Right kidney (tissue), 1 donor: ENCODE measurements at regions not wholly inside any gene's neighbourhood (a gene's known extent, or its start where the extent isn't known, plus 50 kb on each side); places are given as distances from the start of the nearest gene placed in this dataset.
"Not testable (repeated sequence)": the region's sequence is repeated elsewhere in the genome, so short reads cannot be mapped to it uniquely, and the experiment has no call there.

ENCODE experiments used
- DNase-seq: peaks from one replicate; pipeline ENCODE4 v3.0.0-alpha.2; 2016

- no peak for DNase-seq
These were observed 775.7 kb upstream of the SPRY2 start for GRCh38 chr13:81116461-81117282.

- DNase-seq = no peak
These were observed 768.1 kb upstream of the SPRY2 start for GRCh38 chr13:81109026-81109425.

GRCh38 chr13:81106348-81106747 lies 765.4 kb upstream of the SPRY2 start:
- DNase-seq = no peak

- DNase-seq = no peak
These were observed 763.2 kb upstream of the SPRY2 start for GRCh38 chr13:81104035-81104715.

- DNase-seq = not testable (repeated sequence)
These were observed 761.1 kb upstream of the SPRY2 start for GRCh38 chr13:81102066-81102465.

- no peak for DNase-seq
These were observed 748.6 kb upstream of the SPRY2 start for GRCh38 chr13:81089371-81090157.

GRCh38 chr13:81080911-81081454 lies 740.1 kb upstream of the SPRY2 start:
- no peak for DNase-seq

- no peak for DNase-seq
These were observed 737.1 kb upstream of the SPRY2 start for GRCh38 chr13:81078048-81078447.

GRCh38 chr13:81069822-81070221 lies 728.9 kb upstream of the SPRY2 start:
- not testable (repeated sequence) for DNase-seq

GRCh38 chr13:81058916-81059290 lies 718.0 kb upstream of the SPRY2 start:
- DNase-seq = no peak

- no peak for DNase-seq
These were observed 717.4 kb upstream of the SPRY2 start for GRCh38 chr13:81058211-81058915.

GRCh38 chr13:81051873-81052272 lies 710.9 kb upstream of the SPRY2 start:
- no peak for DNase-seq

- DNase-seq = no peak
These were observed 707.1 kb upstream of the SPRY2 start for GRCh38 chr13:81048026-81048461.

- no peak for DNase-seq
These were observed 700.8 kb upstream of the SPRY2 start for GRCh38 chr13:81041761-81042160.

GRCh38 chr13:81031996-81032395 lies 691.1 kb upstream of the SPRY2 start:
- no peak for DNase-seq

GRCh38 chr13:81025091-81025490 lies 684.2 kb upstream of the SPRY2 start:
- DNase-seq = no peak

GRCh38 chr13:81021284-81021840 lies 680.4 kb upstream of the SPRY2 start:
- no peak for DNase-seq

- DNase-seq = no peak
These were observed 679.1 kb upstream of the SPRY2 start for GRCh38 chr13:81020010-81020409.

GRCh38 chr13:81018936-81019335 lies 678.0 kb upstream of the SPRY2 start:
- DNase-seq = no peak

GRCh38 chr13:81017513-81018152 lies 676.7 kb upstream of the SPRY2 start:
- DNase-seq = no peak

- DNase-seq = no peak
These were observed 671.1 kb upstream of the SPRY2 start for GRCh38 chr13:81012031-81012430.
